HCT116 (cell line): ENCODE measurements at regions not wholly inside any gene's neighbourhood (a gene's known extent, or its start where the extent isn't known, plus 50 kb on each side); places are given as distances from the start of the nearest gene placed in this dataset.

Experiments
- CTCF ChIP-seq, 3 experiments: fragments of 200-600 bp in 1 of 3; sonication (generic) in 1 of 3; IDR thresholded peaks in 2 of 3; conservative IDR thresholded peaks in 1 of 3; 2 replicates each; pipeline ENCODE4 v1.5.1; 2012 to 2017; ENCODE audit warnings: low read depth in 2 of 3, low read length in 2 of 3, antibody characterized with exemption in 1 of 3, borderline replicate concordance in 1 of 3, control low read depth in 1 of 3, mild to moderate bottlenecking in 1 of 3, mixed read lengths in 1 of 3, mixed run types in 1 of 3, moderate library complexity in 1 of 3; ENCODE audit not compliant: insufficient read depth in 1 of 3
- EZH2 ChIP-seq: fragments of 200-600 bp; sonication (generic); IDR thresholded peaks from 2 replicates; pipeline ENCODE4 v1.6.1; 2017; ENCODE audit warnings: antibody characterized with exemption, mixed run types
- EZH2phosphoT487 ChIP-seq: fragments of 200-600 bp; IDR thresholded peaks from 2 replicates; pipeline ENCODE4 v1.6.1; 2018; ENCODE audit warnings: antibody characterized with exemption, borderline replicate concordance
- JUND ChIP-seq: IDR thresholded peaks from 2 replicates; pipeline ENCODE4 v1.6.1; 2012
- POLR2A ChIP-seq: IDR thresholded peaks from 2 replicates; pipeline ENCODE4 v1.7.0; 2011; ENCODE audit warnings: borderline replicate concordance; ENCODE audit not compliant: insufficient read depth, insufficient read length; ENCODE audit errors: extremely low read depth
- POLR2AphosphoS5 ChIP-seq: IDR thresholded peaks from 2 replicates; pipeline ENCODE4 v1.6.1; 2011; ENCODE audit warnings: mild to moderate bottlenecking, low read depth, low read length, moderate library complexity
- REST ChIP-seq: IDR thresholded peaks from 2 replicates; pipeline ENCODE4 v1.6.1; 2012; ENCODE audit warnings: low read depth
- ZNF274 ChIP-seq: fragments of 200-500 bp; sonication (Bioruptor generic); IDR thresholded peaks from 2 replicates; pipeline ENCODE4 v1.6.1; 2014; ENCODE audit warnings: mild to moderate bottlenecking, low read depth, low read length, inconsistent platforms
- TF ChIP-seq, protein P1 (sequence below): IDR thresholded peaks from 2 replicates; pipeline ENCODE4 v1.6.1; 2012

GRCh38 chr1:105891308-105891707 lies 1165.2 kb upstream of the PRMT6 start:
- TF ChIP-seq POLR2AphosphoS5, result no peak
- TF ChIP-seq, protein P1, sequence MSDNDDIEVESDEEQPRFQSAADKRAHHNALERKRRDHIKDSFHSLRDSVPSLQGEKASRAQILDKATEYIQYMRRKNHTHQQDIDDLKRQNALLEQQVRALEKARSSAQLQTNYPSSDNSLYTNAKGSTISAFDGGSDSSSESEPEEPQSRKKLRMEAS, result no peak
- no peak for TF ChIP-seq POLR2A
- no peak for TF ChIP-seq CTCF (IDR thresholded peaks at IDR 0.05 in 2 of 3, conservative IDR thresholded peaks at IDR 0.05 in 1 of 3; ENCODE audit: borderline replicate concordance in 1 of 3, insufficient read depth in 1 of 3, low read depth in 2 of 3, low read length in 2 of 3)
- TF ChIP-seq JUND, result no peak
- TF ChIP-seq ZNF274, result no peak
- no peak for TF ChIP-seq EZH2
- no peak for TF ChIP-seq REST
- no peak for TF ChIP-seq EZH2phosphoT487
